Ascending aorta (tissue), 2 donors: ENCODE measurements at regions not wholly inside any gene's neighbourhood (a gene's known extent, or its start where the extent isn't known, plus 50 kb on each side); places are given as distances from the start of the nearest gene placed in this dataset.

Experiments
- DNase-seq, 2 donors: peaks; one replicate each; pipeline ENCODE4 v3.0.0-alpha.2; 2019; ENCODE audit warnings: low spot score in 2 of 2
- H3K27ac ChIP-seq, 2 donors: fragments of 200-600 bp; sonication (generic); one replicate each; pipeline ENCODE4 v1.5.1; 2016 to 2017; ENCODE audit warnings: mild to moderate bottlenecking in 1 of 2
- H3K27me3 ChIP-seq: fragments of 200-600 bp; sonication (generic); one replicate; pipeline ENCODE4 v1.5.1; 2017
- H3K36me3 ChIP-seq, 2 donors: fragments of 200-600 bp; sonication (generic); one replicate each; pipeline ENCODE4 v1.5.1; 2016
- H3K4me1 ChIP-seq, 2 donors: fragments of 200-600 bp; sonication (generic); one replicate each; pipeline ENCODE4 v1.5.1; 2016 to 2017; ENCODE audit warnings: mild to moderate bottlenecking in 1 of 2
- H3K4me3 ChIP-seq, 2 donors: fragments of 200-600 bp; sonication (generic); one replicate each; pipeline ENCODE4 v1.5.1; 2016 to 2017; ENCODE audit warnings: mild to moderate bottlenecking in 1 of 2
- H3K9me3 ChIP-seq, 2 donors: fragments of 200-600 bp; sonication (generic); one replicate each; pipeline ENCODE4 v1.5.1; 2016
- intact Hi-C: fragments of 100-400 bp; cut with DNase I; formaldehyde crosslinking; loops from one replicate; pipeline ENCODE4 v1.15.1; 2023
- TF ChIP-seq, protein P1 (sequence below), 3 experiments: fragments of 200-600 bp in 2 of 3; fragments of 450-650 bp in 1 of 3; sonication (generic) in 2 of 3; IDR thresholded peaks; one replicate each; pipeline ENCODE4 v1.5.1; 2016 to 2019; ENCODE audit warnings: antibody characterized with exemption in 3 of 3, mild to moderate bottlenecking in 1 of 3, moderate library complexity in 1 of 3

DNA sequence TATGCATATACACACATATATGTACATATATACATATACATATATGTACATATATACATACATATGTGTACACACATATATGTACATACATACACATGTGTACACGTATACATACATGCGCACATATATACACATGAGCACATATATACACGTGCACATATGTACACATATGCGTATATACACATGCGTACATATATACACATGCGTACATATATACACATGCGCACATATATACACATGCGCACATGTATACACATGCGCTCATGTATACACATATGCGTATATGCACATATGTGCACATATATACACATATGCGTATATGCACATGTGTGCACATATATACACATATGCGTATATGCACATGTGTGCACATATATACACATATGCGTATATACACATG is 353.0 kb downstream of the EDEM1 start:
- intact Hi-C loops: no loop called here
- TF ChIP-seq, protein P1, sequence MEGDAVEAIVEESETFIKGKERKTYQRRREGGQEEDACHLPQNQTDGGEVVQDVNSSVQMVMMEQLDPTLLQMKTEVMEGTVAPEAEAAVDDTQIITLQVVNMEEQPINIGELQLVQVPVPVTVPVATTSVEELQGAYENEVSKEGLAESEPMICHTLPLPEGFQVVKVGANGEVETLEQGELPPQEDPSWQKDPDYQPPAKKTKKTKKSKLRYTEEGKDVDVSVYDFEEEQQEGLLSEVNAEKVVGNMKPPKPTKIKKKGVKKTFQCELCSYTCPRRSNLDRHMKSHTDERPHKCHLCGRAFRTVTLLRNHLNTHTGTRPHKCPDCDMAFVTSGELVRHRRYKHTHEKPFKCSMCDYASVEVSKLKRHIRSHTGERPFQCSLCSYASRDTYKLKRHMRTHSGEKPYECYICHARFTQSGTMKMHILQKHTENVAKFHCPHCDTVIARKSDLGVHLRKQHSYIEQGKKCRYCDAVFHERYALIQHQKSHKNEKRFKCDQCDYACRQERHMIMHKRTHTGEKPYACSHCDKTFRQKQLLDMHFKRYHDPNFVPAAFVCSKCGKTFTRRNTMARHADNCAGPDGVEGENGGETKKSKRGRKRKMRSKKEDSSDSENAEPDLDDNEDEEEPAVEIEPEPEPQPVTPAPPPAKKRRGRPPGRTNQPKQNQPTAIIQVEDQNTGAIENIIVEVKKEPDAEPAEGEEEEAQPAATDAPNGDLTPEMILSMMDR (IDR thresholded peaks at IDR 0.05): no peak
- H3K27me3 ChIP-seq: no peaks in the 10 kb centered on the region
- H3K9me3 ChIP-seq: peaks cover 0 to 12% of the 10 kb centered on the region in 2 donors
- no peaks in the 10 kb centered on the region for H3K4me1 ChIP-seq
- no peak overlapping the region for H3K27ac ChIP-seq
- DNase-seq: no peak
- no peak overlapping the region for H3K4me3 ChIP-seq
- H3K36me3 ChIP-seq: no peaks in the 10 kb centered on the region

GRCh38 chr3:5542472-5542871 is 355.0 kb downstream of the EDEM1 start:
- no peaks in the 10 kb centered on the region for H3K27me3 ChIP-seq
- H3K9me3 ChIP-seq: peaks cover 0 to 17% of the 10 kb centered on the region in 2 donors
- H3K27ac ChIP-seq: no peak overlapping the region
- no peaks in the 10 kb centered on the region for H3K36me3 ChIP-seq
- H3K4me1 ChIP-seq: no peaks in the 10 kb centered on the region
- intact Hi-C loops: no loop called here
- TF ChIP-seq, protein P1 (IDR thresholded peaks at IDR 0.05): no peak
- no peak for DNase-seq
- H3K4me3 ChIP-seq: no peak overlapping the region

DNA sequence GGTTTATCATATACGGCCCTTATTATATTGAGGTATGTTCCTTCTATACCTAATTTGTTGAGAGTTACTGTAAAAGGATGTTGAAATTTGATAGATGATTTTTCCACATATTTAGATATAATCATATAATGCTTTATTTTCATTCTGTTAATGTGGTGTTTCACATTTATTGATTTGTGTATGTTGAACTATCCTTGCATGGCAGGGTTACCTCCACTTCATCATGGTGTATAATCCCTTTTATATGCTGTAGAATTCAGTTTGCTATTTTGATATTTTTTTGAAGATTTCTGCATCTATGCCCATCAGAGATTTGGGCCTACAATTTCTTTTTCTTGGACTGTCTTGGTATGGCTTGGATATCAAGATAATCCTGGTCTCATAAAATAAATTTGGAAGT is 355.5 kb downstream of the EDEM1 start:
- Histone ChIP-seq H3K27me3 (no peaks in the 10 kb centered on the region), H3K9me3 (peaks cover 0 to 17% of the 10 kb centered on the region in 2 donors), H3K4me1 (no peaks in the 10 kb centered on the region), H3K36me3 (no peaks in the 10 kb centered on the region), H3K27ac (no peak overlapping the region), H3K4me3 (no peak overlapping the region)
- TF ChIP-seq, protein P1 (IDR thresholded peaks at IDR 0.05): no peak
- DNase-seq: no peak
- intact Hi-C loops: no loop called here

DNA sequence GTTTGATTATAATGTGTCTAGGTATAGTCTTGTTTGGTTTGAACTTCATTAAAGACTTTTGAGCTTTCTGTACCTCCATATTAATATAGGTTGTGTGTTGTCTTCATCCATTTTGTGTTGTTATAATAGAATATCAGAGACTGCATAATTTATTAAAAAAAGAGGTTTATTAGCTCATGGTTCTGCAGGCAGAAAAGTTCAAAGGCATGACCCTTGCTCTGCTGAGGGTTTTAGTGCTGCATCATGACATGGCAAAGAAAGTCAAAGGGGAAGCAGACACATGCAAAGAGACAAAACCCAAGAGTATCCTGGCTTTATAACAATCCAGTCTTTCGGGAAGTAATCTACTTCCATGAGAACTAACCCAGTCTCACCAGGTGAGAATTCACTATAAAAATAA is 358.2 kb downstream of the EDEM1 start:
- TF ChIP-seq, protein P1 (IDR thresholded peaks at IDR 0.05): no peak
- no peak for DNase-seq
- no peaks in the 10 kb centered on the region for H3K27me3 ChIP-seq
- H3K4me3 ChIP-seq: no peak overlapping the region
- H3K27ac ChIP-seq: no peak overlapping the region
- intact Hi-C loops: no loop called here
- H3K36me3 ChIP-seq: no peaks in the 10 kb centered on the region
- no peaks in the 10 kb centered on the region for H3K4me1 ChIP-seq
- H3K9me3 ChIP-seq: peaks cover 0 to 17% of the 10 kb centered on the region in 2 donors

DNA sequence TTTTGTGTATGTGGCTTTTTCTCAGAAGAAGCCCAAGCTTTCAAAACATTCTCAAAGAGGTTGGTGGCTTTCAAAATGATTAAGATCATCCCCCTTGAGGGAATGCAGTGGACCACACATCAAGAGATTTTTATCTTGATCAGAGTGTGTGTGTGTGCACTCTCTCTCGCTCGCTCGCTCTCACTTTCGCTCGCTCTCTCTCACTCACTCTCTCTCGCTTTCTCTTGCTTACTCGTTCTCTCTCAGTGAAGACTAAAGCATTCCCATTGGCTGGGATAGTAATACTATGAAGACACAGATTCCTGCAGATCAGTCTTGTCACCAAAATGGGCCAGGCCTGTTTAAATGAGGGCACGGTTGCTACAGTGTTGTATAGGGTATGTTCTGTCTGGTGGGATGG is 365.7 kb downstream of the EDEM1 start:
- intact Hi-C loops: no loop called here
- no peak overlapping the region for H3K4me3 ChIP-seq
- no peak overlapping the region for H3K27ac ChIP-seq
- H3K9me3 ChIP-seq: no peaks in the 10 kb centered on the region
- H3K4me1 ChIP-seq: no peaks in the 10 kb centered on the region
- H3K27me3 ChIP-seq: no peaks in the 10 kb centered on the region
- H3K36me3 ChIP-seq: no peaks in the 10 kb centered on the region
- DNase-seq: no peak
- TF ChIP-seq, protein P1 (IDR thresholded peaks at IDR 0.05): no peak

DNA sequence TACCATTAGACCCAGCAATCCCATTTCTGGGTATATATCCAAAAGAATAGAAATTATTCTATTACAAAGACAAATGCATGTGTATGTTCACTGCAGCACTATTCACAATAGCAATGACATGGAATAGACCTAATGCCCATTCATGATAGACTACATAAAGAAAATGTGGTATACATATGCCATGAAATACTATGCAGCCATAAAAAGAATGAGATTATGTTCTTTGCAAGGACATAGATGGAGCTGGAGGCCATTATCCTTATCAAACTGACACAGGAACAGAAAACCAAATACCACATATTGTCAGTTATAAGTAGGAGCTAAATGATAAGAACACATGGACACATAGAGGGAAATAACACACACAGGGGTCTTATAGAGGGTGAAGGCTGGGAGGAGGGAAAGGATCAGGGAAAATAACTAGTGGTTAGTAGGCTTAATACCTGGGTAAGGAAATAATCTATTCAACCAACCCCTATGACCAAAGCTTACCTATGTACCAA is 366.8 kb downstream of the EDEM1 start:
- no peaks in the 10 kb centered on the region for H3K36me3 ChIP-seq
- intact Hi-C loops: no loop called here
- H3K27ac ChIP-seq: no peak overlapping the region
- DNase-seq: no peak
- TF ChIP-seq, protein P1 (IDR thresholded peaks at IDR 0.05): no peak
- no peak overlapping the region for H3K4me3 ChIP-seq
- no peaks in the 10 kb centered on the region for H3K4me1 ChIP-seq
- H3K9me3 ChIP-seq: no peaks in the 10 kb centered on the region
- H3K27me3 ChIP-seq: no peaks in the 10 kb centered on the region
